GM12872 (cell line): ENCODE measurements at regions not wholly inside any gene's neighbourhood (a gene's known extent, or its start where the extent isn't known, plus 50 kb on each side); places are given as distances from the start of the nearest gene placed in this dataset.

Experiments used
- TF ChIP-seq, protein P1 (sequence below): IDR thresholded peaks from 3 replicates; pipeline ENCODE4 v1.5.1; 2011; ENCODE audit warnings: low read depth, mild to moderate bottlenecking, low read length, moderate library complexity; ENCODE audit not compliant: insufficient read depth

DNA sequence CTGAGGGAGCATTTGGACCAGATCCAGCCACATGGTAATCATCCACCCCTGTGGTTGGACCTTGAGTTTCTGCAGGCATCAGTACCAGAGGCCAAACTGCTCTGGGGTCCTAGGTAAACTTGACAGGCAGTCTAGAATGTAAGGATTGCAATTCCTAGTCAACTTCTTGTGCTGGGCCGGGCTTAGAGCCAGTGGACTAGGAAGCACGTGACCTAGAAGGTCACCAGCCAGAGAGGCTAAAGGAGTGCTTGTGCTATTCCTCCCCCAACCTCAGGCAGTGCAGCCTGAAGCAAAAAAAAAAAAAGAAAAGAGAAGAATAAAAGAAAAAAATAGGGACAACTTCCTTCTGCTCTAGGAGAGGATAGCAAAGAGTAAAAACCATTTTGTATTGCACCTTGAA, 406.2 kb upstream of the FTMT start:
- TF ChIP-seq, protein P1, sequence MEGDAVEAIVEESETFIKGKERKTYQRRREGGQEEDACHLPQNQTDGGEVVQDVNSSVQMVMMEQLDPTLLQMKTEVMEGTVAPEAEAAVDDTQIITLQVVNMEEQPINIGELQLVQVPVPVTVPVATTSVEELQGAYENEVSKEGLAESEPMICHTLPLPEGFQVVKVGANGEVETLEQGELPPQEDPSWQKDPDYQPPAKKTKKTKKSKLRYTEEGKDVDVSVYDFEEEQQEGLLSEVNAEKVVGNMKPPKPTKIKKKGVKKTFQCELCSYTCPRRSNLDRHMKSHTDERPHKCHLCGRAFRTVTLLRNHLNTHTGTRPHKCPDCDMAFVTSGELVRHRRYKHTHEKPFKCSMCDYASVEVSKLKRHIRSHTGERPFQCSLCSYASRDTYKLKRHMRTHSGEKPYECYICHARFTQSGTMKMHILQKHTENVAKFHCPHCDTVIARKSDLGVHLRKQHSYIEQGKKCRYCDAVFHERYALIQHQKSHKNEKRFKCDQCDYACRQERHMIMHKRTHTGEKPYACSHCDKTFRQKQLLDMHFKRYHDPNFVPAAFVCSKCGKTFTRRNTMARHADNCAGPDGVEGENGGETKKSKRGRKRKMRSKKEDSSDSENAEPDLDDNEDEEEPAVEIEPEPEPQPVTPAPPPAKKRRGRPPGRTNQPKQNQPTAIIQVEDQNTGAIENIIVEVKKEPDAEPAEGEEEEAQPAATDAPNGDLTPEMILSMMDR = no peak

DNA sequence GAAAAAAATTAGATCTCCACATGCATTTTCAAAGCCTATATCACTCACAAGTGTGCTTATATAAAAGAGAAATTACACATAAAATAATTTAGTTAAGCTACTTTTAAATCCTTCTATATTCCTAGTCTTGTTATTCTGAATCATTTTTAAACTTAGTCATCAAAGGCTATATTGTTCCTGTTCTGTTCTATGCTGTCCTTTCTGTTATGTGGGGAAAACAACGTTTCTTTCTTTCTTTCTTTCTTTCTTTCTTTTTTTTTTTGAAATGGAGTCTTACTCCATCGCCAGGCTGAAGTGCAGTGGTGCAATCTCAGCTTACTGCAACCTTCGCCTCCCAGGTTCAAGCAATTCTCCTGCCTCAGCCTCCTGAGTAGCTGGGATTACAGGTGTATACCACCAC, 389.2 kb upstream of the FTMT start:
- TF ChIP-seq, protein P1 = no peak

DNA sequence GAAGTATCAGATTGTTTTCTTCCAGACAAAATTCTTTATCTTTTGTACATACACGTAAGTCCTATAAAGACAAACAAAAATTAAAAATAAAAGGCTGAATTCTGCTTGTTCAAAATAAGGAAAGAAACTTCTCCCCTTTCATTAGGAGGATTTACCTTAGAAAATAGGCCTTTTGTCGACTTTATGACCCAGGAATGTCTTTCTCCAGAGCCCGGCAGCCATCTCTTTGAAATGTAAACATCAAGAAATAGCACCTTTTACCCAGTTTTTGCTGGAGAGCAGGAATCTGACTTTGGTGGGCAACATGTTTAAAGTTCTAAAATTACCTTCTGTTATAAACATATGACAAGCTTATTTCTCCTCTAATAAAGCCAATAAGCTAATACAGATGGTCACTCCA, 373.0 kb upstream of the FTMT start:
- TF ChIP-seq, protein P1 = no peak

DNA sequence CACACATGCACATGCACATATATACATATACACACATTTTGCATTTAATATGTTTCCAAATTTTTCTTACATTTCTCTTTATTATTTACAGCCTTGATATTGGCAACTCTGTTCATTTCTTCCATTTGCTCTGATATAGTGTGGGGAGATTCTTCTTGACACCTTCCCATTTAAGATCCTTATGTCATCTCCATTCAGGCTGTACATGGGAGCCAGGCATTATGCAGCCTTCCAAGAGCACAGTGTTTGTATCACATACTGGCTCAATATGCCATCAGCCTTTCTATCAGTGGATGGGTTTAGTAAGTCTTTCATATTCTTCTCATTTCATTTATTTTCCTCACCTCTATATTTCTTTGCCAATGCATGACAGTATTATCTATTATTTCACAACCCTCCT, 372.3 kb upstream of the FTMT start:
- TF ChIP-seq, protein P1 = no peak

DNA sequence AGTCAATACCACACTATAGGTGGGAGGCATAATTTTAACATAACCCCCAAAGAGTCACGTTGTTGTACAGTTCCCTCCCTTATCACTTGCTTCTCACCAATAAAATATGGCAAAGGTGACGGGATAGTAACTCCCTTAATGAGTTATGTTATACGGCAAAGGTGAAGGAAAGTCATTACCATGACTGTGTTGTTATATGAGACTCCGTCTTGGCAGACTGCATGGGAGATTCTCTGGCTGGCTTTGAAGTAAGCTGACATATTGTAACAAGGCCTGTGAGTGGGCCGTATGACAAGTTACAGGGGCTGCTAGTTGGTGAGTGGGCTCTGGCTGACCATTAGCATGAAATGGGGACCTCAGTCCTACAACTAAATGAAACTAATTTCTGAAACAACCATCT, 366.4 kb upstream of the FTMT start:
- TF ChIP-seq, protein P1 = no peak

DNA sequence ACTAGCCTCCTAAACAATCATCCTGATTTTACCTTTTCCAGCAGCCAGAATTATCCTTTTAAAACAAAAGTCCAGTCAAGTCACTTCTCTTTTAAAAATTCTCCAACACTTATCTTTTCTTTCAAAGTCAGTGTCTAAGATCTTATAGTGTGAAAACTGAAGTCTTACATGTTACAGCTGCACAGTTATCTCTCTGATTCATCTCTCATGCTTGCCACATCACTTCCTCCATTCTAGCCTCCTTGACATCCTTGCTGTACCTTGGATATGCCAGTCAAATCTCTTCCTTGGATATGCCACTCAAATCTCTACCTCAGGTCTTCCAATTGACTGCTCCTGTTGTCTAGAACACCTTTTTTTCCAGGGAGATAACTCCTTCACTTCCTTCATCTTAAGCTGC, 361.7 kb upstream of the FTMT start:
- TF ChIP-seq, protein P1 = no peak

DNA sequence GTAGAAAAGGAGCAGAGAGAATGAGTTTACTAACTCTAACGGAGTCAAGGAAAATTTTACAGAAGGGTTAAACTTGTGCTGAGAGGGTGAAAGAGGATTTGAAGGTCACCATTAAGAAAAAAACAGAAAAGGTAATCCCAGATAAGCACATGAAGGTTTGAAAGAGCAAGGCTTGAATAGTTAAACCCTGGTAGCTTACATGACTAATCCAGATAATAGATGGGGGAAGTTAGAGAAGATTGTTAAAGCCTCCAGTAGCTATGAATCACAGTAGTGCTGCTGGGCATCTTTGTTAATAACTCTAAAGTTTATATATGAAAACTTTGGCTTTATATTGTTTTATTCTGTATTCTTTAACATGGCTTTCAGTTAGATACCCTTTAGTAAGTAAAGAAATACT, 354.5 kb upstream of the FTMT start:
- TF ChIP-seq, protein P1 = no peak

DNA sequence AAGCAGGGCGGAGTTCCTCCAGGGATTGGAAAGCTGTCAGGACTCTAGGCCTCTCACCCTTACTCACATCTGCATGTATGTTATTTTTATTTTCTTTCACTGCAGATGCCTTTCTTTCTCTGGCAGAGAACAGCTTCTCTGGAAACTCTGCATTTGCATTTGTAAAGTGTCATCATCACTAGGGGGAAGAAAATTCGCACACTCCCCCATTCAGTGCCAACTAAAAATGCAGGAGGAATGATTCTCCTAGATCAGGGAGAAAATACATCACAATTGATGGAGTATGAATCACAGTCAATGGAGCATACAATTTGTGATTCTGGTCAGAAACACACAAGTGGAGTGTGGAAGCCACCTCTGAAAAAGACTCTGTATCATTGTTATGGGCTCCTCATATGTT, 351.4 kb upstream of the FTMT start:
- TF ChIP-seq, protein P1 = no peak
